Keratinocyte (primary cell): ENCODE measurements at regions not wholly inside any gene's neighbourhood (a gene's known extent, or its start where the extent isn't known, plus 50 kb on each side); places are given as distances from the start of the nearest gene placed in this dataset.

Experiments used
- DNase-seq: peaks from one replicate; pipeline ENCODE4 v3.0.0-alpha.2; 2011; ENCODE audit warnings: low read depth, missing footprints, low spot score
- FAIRE-seq: peaks from 2 replicates; lab custom pipeline; 2011; peaks lifted over from hg19 to GRCh38; lab: Jason Lieb, UNC
- H2AFZ ChIP-seq: 2 replicates; pipeline ENCODE4 v1.6.0; 2012; ENCODE audit warnings: low read length, control low read depth, inconsistent platforms; ENCODE audit not compliant: control insufficient read depth
- H3K27ac ChIP-seq: 2 replicates; pipeline ENCODE4 v1.5.1; 2011; ENCODE audit warnings: low read length; ENCODE audit not compliant: control insufficient read depth, insufficient read depth
- H3K27me3 ChIP-seq: 3 replicates; pipeline ENCODE4 v1.6.0; 2011; ENCODE audit warnings: low read length; ENCODE audit not compliant: control insufficient read depth, insufficient read depth; ENCODE audit errors: extremely low read depth
- H3K36me3 ChIP-seq, 2 experiments: 2 replicates in 1 of 2; 3 replicates in 1 of 2; pipeline ENCODE4 v1.5.1; 2011; ENCODE audit warnings: low read length in 2 of 2, mild to moderate bottlenecking in 1 of 2; ENCODE audit not compliant: control insufficient read depth in 2 of 2, insufficient read depth in 2 of 2; ENCODE audit errors: extremely low read depth in 1 of 2
- H3K4me1 ChIP-seq: 3 replicates; pipeline ENCODE4 v1.5.1; 2011; ENCODE audit warnings: low read length; ENCODE audit not compliant: control insufficient read depth, insufficient read depth; ENCODE audit errors: extremely low read depth
- H3K4me2 ChIP-seq: 3 replicates; pipeline ENCODE4 v1.6.0; 2011; ENCODE audit warnings: low read depth, low read length; ENCODE audit not compliant: control insufficient read depth, insufficient read depth; ENCODE audit errors: extremely low read depth
- H3K4me3 ChIP-seq, 3 experiments: fragments of 200-600 bp in 1 of 3; sonication (generic) in 1 of 3; 2 replicates in 2 of 3; 3 replicates in 1 of 3; pipeline ENCODE4 v1.5.1; 2011 to 2016; ENCODE audit warnings: low read length in 3 of 3, mild to moderate bottlenecking in 3 of 3, control low read depth in 2 of 3, inconsistent platforms in 1 of 3, low read depth in 1 of 3, mixed read lengths in 1 of 3, mixed run types in 1 of 3, moderate library complexity in 1 of 3; ENCODE audit not compliant: control insufficient read depth in 2 of 3, insufficient read depth in 2 of 3; ENCODE audit errors: extremely low read depth in 1 of 3
- H3K79me2 ChIP-seq: 2 replicates; pipeline ENCODE4 v1.6.0; 2012; ENCODE audit warnings: low read length; ENCODE audit not compliant: control insufficient read depth, insufficient read depth
- H3K9ac ChIP-seq: 3 replicates; pipeline ENCODE4 v1.6.0; 2011; ENCODE audit warnings: low read length; ENCODE audit not compliant: control insufficient read depth, insufficient read depth; ENCODE audit errors: extremely low read depth
- H3K9me1 ChIP-seq: 3 replicates; pipeline ENCODE4 v1.6.0; 2011; ENCODE audit warnings: low read length; ENCODE audit not compliant: control insufficient read depth, insufficient read depth; ENCODE audit errors: extremely low read depth
- H3K9me3 ChIP-seq: 2 replicates; pipeline ENCODE4 v1.5.1; 2012; ENCODE audit warnings: low read depth, low read length; ENCODE audit not compliant: control insufficient read depth
- H4K20me1 ChIP-seq: 3 replicates; pipeline ENCODE4 v1.6.0; 2011; ENCODE audit warnings: low read length; ENCODE audit not compliant: control insufficient read depth, insufficient read depth; ENCODE audit errors: extremely low read depth
- CTCF ChIP-seq, 3 experiments: IDR thresholded peaks in 1 of 3; conservative IDR thresholded peaks in 1 of 3; optimal IDR thresholded peaks in 1 of 3; 2 replicates in 2 of 3; 3 replicates in 1 of 3; pipeline versions ENCODE3 to v1.5.1; 2011; ENCODE audit warnings: low read length in 3 of 3, mild to moderate bottlenecking in 3 of 3, moderate library complexity in 2 of 3, control low read depth in 1 of 3, inconsistent platforms in 1 of 3; ENCODE audit not compliant: insufficient read depth in 2 of 3; ENCODE audit errors: extremely low read depth in 1 of 3
- EZH2 ChIP-seq: IDR thresholded peaks from one replicate; pipeline ENCODE4 v1.6.1; 2012; ENCODE audit warnings: inconsistent platforms, mild to moderate bottlenecking, low read length, moderate library complexity
- dilution Hi-C: fragments of 300-500 bp; cut with MboI; formaldehyde crosslinking; loops from one replicate; pipeline ENCODE4 v1.7.0; 2020; ENCODE audit warnings: low sequenced_read_pairs; ENCODE audit not compliant: extremely low pct_ligation_motif_present

- Histone ChIP-seq H3K27ac (no peak overlapping the region), H3K36me3 (no peaks in the 10 kb centered on the region), H4K20me1 (no peaks in the 10 kb centered on the region), H3K4me2 (no peak overlapping the region), H3K4me1 (no peaks in the 10 kb centered on the region), H3K27me3 (no peaks in the 10 kb centered on the region), H3K4me3 (no peak overlapping the region), H3K79me2 (no peaks in the 10 kb centered on the region), H3K9me1 (no peaks in the 10 kb centered on the region), H3K9me3 (peaks cover 4% of the 10 kb centered on the region), H3K9ac (no peak overlapping the region), H2AFZ (no peak overlapping the region)
- dilution Hi-C loops, result no loop called here
- no peak for TF ChIP-seq CTCF (optimal IDR thresholded peaks at IDR 0.05 in 1 of 3, IDR thresholded peaks at IDR 0.05 in 1 of 3, conservative IDR thresholded peaks at IDR 0.05 in 1 of 3; ENCODE audit: extremely low read depth in 1 of 3, insufficient read depth in 2 of 3, low read length in 3 of 3)
- no peak for TF ChIP-seq EZH2
- FAIRE-seq (no peak), DNase-seq (no peak)
Observed at GRCh38 chr7:34382166-34382893, 275.7 kb upstream of the NPSR1 start.

- TF ChIP-seq EZH2 (no peak), CTCF (optimal IDR thresholded peaks at IDR 0.05 in 1 of 3, IDR thresholded peaks at IDR 0.05 in 1 of 3, conservative IDR thresholded peaks at IDR 0.05 in 1 of 3; ENCODE audit: extremely low read depth in 1 of 3, insufficient read depth in 2 of 3, low read length in 3 of 3) (no peak)
- H3K4me1 ChIP-seq, result no peaks in the 10 kb centered on the region
- no peaks in the 10 kb centered on the region for H3K79me2 ChIP-seq
- H3K27ac ChIP-seq, result no peak overlapping the region
- FAIRE-seq (no peak), DNase-seq (no peak)
- dilution Hi-C loops, result no loop called here
- H3K9me3 ChIP-seq, result peaks cover 4% of the 10 kb centered on the region
- H3K27me3 ChIP-seq, result no peaks in the 10 kb centered on the region
- H3K4me3 ChIP-seq, result no peak overlapping the region
- no peak overlapping the region for H2AFZ ChIP-seq
- no peaks in the 10 kb centered on the region for H3K9me1 ChIP-seq
- no peak overlapping the region for H3K9ac ChIP-seq
- H3K4me2 ChIP-seq, result no peak overlapping the region
- H4K20me1 ChIP-seq, result no peaks in the 10 kb centered on the region
- no peaks in the 10 kb centered on the region for H3K36me3 ChIP-seq
Observed at GRCh38 chr7:34385384-34385783, 272.6 kb upstream of the NPSR1 start.
